Epidermal melanocyte (primary cell): ENCODE measurements at regions not wholly inside any gene's neighbourhood (a gene's known extent, or its start where the extent isn't known, plus 50 kb on each side); places are given as distances from the start of the nearest gene placed in this dataset.
A peak's percentile ranks its signal among the peaks of the same experiment; 100 is the strongest.

ENCODE experiments used
- DNase-seq: peaks from one replicate; pipeline ENCODE4 v3.0.0; 2011; ENCODE audit warnings: low spot score; ENCODE audit not compliant: insufficient read length

- no peak for DNase-seq
Measured at GRCh38 chr12:25713264-25713663, 160.2 kb upstream of the LMNTD1 start.

- no peak for DNase-seq
Measured at GRCh38 chr12:25714198-25714984, 161.3 kb upstream of the LMNTD1 start.

- DNase-seq, result no peak
Measured at GRCh38 chr12:25715102-25715501, 162.0 kb upstream of the LMNTD1 start.

GRCh38 chr12:25716842-25717241 lies 163.8 kb upstream of the LMNTD1 start:
- DNase-seq, result no peak

- DNase-seq, result no peak
Measured at GRCh38 chr12:25717552-25717951, 164.5 kb upstream of the LMNTD1 start.

GRCh38 chr12:25718081-25718731 lies 165.1 kb upstream of the LMNTD1 start:
- DNase-seq, result no peak

DNA sequence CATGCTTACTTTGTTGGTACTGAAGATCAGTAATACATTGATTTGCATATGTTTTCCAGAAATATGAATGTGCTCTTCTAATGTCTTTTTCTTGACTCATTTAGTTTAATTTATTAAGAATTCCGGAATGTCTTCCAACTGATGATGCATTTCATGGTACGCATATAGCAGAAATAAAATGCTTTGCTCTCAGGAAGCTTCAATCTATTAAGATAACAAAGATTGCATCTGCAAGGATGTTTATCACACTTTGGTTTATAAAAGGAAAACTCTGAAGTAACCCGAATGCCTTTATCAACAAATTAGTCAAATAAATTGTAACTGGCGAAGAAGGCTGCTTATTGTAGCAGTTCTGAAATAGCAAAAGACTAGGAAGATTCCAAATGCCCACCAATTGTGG lies 166.4 kb upstream of the LMNTD1 start:
- DNase-seq, result no peak

- no peak for DNase-seq
Measured at GRCh38 chr12:25723336-25723735, 170.3 kb upstream of the LMNTD1 start.

DNA sequence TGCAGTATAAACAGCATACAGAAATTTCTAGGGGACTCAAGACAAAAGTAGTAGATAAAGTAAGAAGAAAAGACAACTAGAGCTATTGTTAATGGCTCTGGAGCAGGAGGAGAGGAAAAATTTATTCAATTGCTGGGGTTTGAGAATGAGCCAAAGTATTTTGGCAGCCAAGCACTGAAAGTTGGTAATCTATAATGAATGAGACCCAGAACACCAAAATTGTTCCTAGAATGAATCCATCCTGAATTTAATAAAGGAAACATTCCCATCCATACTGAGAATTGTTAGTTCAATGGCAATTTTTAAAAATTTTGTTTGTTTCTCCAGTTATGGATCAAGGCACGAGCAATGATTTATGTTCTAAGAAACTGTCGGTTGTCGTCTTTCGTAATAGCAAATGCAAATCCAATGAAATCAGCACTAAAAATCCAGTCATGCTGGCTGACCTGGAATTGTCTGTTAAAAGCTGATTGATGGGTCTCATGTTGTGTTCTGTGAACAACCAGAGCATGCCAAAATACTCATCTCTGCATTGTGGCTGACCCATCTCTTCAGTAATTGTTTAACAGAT lies 170.9 kb upstream of the LMNTD1 start:
- no peak for DNase-seq

DNA sequence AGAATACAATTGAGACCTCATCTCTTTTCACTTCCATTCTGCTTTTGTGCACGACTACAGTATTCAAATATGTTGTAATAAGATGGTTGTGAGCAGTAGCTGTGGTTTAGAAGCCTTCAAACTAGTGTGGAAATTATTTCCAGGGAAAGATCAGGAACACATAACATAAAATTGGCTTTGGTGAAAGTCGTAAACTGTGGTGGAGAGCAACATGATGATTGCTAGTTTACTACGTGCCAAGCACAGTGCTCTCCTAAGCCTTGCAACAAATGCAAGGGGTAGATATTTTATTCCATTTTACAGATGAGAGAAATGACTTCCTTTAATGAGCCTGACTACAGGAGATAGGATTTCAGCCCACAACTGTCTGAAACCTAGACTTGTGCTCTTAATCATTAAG lies 172.4 kb upstream of the LMNTD1 start:
- no peak for DNase-seq

- DNase-seq, result no peak
Measured at GRCh38 chr12:25725931-25726330, 172.8 kb upstream of the LMNTD1 start.

- no peak for DNase-seq
Measured at GRCh38 chr12:25728056-25728595, 175.0 kb upstream of the LMNTD1 start.

DNA sequence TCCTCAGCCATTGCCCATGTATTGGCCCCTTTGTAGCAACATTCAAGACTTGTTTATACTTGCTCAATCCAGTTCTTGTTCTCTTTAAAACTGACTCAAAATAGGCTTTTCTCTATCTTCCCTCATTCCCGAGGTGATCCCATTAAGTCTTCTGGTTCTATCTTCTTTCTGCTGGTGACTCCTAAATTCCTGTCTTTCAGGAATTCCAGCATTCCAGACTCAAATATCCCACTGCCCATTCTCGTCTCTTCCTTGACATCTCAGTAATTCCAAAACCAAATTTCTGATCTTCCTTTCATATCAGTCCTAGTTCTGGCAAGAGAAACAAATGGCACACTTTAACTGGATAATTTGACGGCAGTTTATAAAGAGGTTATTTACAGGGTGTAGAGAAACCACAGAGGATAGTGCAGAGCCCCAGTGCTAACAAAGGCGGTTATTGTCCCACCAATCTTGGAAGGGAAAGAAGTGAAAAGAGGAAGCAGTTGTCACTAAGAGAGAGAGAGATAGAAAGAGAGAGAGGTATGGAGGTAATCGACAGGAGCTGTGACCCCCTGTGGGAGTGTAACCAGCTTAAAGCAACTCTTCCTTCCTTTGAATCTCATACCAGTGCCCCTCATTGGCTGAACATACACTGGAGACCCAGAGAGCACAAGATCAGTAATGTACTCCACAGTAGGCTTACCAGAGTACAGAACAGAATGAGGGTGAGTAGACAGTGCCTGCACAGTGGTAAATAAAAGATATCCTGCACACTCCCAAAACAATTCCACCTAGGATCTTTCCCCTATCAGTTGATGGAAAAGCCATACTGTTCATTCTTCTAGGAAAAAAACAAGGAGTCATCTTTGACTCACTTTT lies 177.6 kb upstream of the LMNTD1 start:
- DNase-seq, result peak; percentile 43

GRCh38 chr12:25733541-25733940 lies 180.5 kb upstream of the LMNTD1 start:
- no peak for DNase-seq

- no peak for DNase-seq
Measured at GRCh38 chr12:25734529-25735180, 181.6 kb upstream of the LMNTD1 start.

DNA sequence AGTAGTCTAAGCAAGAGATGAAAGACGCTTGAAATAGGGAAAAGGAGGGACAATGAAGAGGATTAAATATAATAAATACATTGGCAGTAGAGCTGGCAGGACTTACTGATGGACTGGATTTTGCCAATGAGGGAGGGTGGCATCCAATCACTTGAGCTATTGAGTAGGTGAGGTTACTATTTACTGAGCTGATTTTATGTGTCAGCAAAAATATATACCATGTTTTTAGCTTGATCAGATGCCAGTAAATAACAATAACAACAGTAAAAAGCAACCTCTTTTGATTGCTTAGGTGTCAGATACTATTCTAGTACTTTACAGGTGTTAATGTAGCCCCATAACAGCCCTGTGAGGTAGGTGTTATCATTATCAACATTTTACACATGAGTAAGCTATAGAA lies 187.5 kb upstream of the LMNTD1 start:
- DNase-seq, result no peak

- DNase-seq, result no peak
Measured at GRCh38 chr12:25741917-25742316, 188.8 kb upstream of the LMNTD1 start.

GRCh38 chr12:25743679-25744215 lies 190.7 kb upstream of the LMNTD1 start:
- no peak for DNase-seq

DNA sequence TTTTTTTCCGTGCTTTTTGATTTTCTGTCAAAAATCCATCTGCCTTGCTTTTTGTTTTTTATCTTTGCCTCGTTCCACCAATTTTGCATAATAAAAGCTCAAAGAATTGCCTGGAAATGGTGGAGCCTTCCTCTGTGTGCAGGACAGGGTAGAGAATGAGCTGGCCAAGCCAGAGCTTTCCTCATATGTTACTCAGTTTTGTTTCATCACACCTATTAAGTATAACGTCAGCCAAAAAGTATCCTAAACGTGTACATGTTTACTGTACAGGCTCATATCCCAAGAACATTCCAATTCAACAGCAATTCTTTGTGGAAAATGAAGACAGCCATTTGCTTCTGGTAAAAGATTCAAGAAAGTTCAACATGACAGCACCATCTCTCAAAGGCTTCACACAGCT lies 191.2 kb upstream of the LMNTD1 start:
- no peak for DNase-seq

DNA sequence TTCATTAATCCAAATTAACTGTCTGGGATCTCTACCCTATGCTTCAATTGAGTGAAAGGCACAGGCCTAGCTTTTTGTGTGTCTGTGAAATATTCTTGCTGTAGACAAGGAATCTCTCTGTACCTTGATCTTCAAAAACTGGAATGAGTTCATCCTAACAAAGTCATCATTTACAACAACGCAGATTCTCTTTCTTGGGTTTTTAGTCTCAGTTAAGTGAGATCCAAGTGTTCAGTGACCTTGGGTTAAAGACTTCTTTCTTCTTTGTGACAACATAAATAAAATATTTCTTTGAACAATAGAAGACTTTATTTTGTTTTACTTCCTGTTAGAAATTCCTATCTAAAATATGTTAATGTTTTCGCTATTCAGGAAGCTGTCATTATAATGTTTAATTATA lies 192.2 kb upstream of the LMNTD1 start:
- no peak for DNase-seq

DNA sequence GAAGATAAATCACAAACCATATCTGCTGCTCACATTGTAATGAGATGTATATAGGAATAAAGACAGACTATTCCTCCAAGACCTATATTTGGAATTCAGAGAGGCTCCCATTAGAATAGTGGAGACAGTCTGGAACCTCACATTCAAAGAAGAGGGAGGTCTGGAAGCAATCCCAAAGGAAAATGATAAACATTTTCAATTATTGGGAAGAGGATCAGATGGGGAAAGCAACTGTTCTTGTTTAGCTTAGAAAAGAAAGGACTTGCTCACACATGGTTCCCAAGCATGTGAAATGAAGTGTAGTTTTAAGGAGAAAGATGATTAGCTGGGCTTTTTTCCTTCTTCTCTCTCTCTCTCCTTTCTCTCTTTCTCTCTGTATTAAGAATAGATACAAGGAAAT lies 193.0 kb upstream of the LMNTD1 start:
- DNase-seq, result no peak
